Endothelial cell of umbilical vein (primary cell): ENCODE measurements at regions not wholly inside any gene's neighbourhood (a gene's known extent, or its start where the extent isn't known, plus 50 kb on each side); places are given as distances from the start of the nearest gene placed in this dataset.
"Not testable (repeated sequence)": the region's sequence is repeated elsewhere in the genome, so short reads cannot be mapped to it uniquely, and the experiment has no call there.

Source experiments
- BruUV-seq: library from RNA; stranded (reverse); fragments of 400-500 nt; replicated peaks from 2 replicates; lab custom pipeline; 2021; lab: Mats Ljungman, UMichigan
- CTCF ChIA-PET: fragments of 300-600, 350-600 bp; sonication (Branson Sonifier 250); formaldehyde crosslinking; loops from one replicate; lab custom pipeline; 2021; ENCODE audit warnings: antibody characterized with exemption, inconsistent platforms; lab: Charles Lee
- POLR2A ChIA-PET: fragments of 300-600, 350-600 bp; sonication (Branson Sonifier 250); formaldehyde crosslinking; loops from one replicate; lab custom pipeline; 2021; ENCODE audit warnings: antibody characterized with exemption, inconsistent platforms; lab: Charles Lee
- DNase-seq: peaks from one replicate; pipeline ENCODE4 v3.0.0-alpha.2; 2011; ENCODE audit warnings: low read depth, low spot score
- FAIRE-seq: peaks from 2 replicates; lab custom pipeline; 2011; peaks lifted over from hg19 to GRCh38; lab: Jason Lieb, UNC
- H2AFZ ChIP-seq: 2 replicates; pipeline ENCODE4 v1.6.0; 2012; ENCODE audit warnings: low read depth, low read length, control low read depth, inconsistent platforms
- H3K27ac ChIP-seq: 2 replicates; pipeline ENCODE4 v1.5.1; 2011; ENCODE audit warnings: low read depth, mild to moderate bottlenecking, control low read depth, low read length, moderate library complexity; ENCODE audit not compliant: insufficient read depth
- H3K27me3 ChIP-seq, 2 experiments: 2 replicates each; pipeline versions ENCODE4 v1.6.0 to v1.6.1; 2011; ENCODE audit warnings: low read length in 2 of 2, mixed read lengths in 1 of 2; ENCODE audit not compliant: control insufficient read depth in 2 of 2, insufficient read depth in 2 of 2
- H3K36me3 ChIP-seq, 2 experiments: 2 replicates in 1 of 2; 3 replicates in 1 of 2; pipeline ENCODE4 v1.5.1; 2011; ENCODE audit warnings: low read length in 2 of 2, mild to moderate bottlenecking in 1 of 2, moderate library complexity in 1 of 2; ENCODE audit not compliant: control insufficient read depth in 2 of 2, insufficient read depth in 2 of 2; ENCODE audit errors: extremely low read depth in 1 of 2
- H3K4me1 ChIP-seq: 3 replicates; pipeline ENCODE4 v1.5.1; 2011; ENCODE audit warnings: mild to moderate bottlenecking, low read length; ENCODE audit not compliant: control insufficient read depth, insufficient read depth; ENCODE audit errors: extremely low read depth
- H3K4me2 ChIP-seq: 2 replicates; pipeline ENCODE4 v1.6.1; 2011; ENCODE audit warnings: low read length, control low read depth, mixed read lengths; ENCODE audit not compliant: insufficient read depth
- H3K4me3 ChIP-seq, 3 experiments: fragments of 200-600 bp in 1 of 3; sonication (generic), shearing (Covaris generic) in 1 of 3; replicated peaks in 1 of 3; 2 replicates each; pipeline ENCODE4 v1.5.1; 2011 to 2016; ENCODE audit warnings: control low read depth in 3 of 3, low read length in 3 of 3, mild to moderate bottlenecking in 2 of 3, inconsistent platforms in 1 of 3, low read depth in 1 of 3, moderate library complexity in 1 of 3; ENCODE audit not compliant: insufficient read depth in 1 of 3
- H3K79me2 ChIP-seq: 2 replicates; pipeline ENCODE4 v1.6.0; 2012; ENCODE audit warnings: low read length, inconsistent platforms; ENCODE audit not compliant: control insufficient read depth, insufficient read depth
- H3K9ac ChIP-seq: replicated peaks from 2 replicates; pipeline ENCODE3; 2011; ENCODE audit warnings: low read length, control low read depth; ENCODE audit not compliant: insufficient read depth; ENCODE audit errors: extremely low read depth
- H3K9me1 ChIP-seq: replicated peaks from 3 replicates; pipeline ENCODE4 v1.6.0; 2011; ENCODE audit warnings: mild to moderate bottlenecking, low read length; ENCODE audit not compliant: control insufficient read depth, insufficient read depth; ENCODE audit errors: extremely low read depth
- H3K9me3 ChIP-seq: replicated peaks from 2 replicates; pipeline ENCODE4 v1.5.1; 2012; ENCODE audit warnings: low read length, inconsistent platforms; ENCODE audit not compliant: control insufficient read depth, insufficient read depth
- H4K20me1 ChIP-seq: replicated peaks from 2 replicates; pipeline ENCODE3; 2011; ENCODE audit warnings: mild to moderate bottlenecking, low read length; ENCODE audit not compliant: control insufficient read depth, insufficient read depth; ENCODE audit errors: extremely low read depth
- EZH2 ChIP-seq: IDR thresholded peaks from 2 replicates; pipeline ENCODE4 v1.6.1; 2012; ENCODE audit warnings: borderline replicate concordance, low read depth, mild to moderate bottlenecking, moderate library complexity, low read length, inconsistent platforms; ENCODE audit not compliant: severe bottlenecking
- FOS ChIP-seq: IDR thresholded peaks from 2 replicates; pipeline ENCODE4 v1.6.1; 2011; ENCODE audit warnings: mild to moderate bottlenecking, low read length, moderate library complexity, borderline replicate concordance; ENCODE audit not compliant: insufficient read depth
- JUN ChIP-seq: IDR thresholded peaks from 2 replicates; pipeline ENCODE4 v1.6.1; 2011; ENCODE audit warnings: borderline replicate concordance, low read depth; ENCODE audit not compliant: insufficient read length, insufficient read depth
- POLR2A ChIP-seq: IDR thresholded peaks from 2 replicates; pipeline ENCODE4 v1.6.1; 2012; ENCODE audit warnings: low read depth, mild to moderate bottlenecking, control low read depth, low read length
- POLR2AphosphoS5 ChIP-seq: IDR thresholded peaks from 2 replicates; pipeline ENCODE4 v1.6.1; 2012; ENCODE audit warnings: low read depth, mild to moderate bottlenecking, control low read depth, low read length, moderate library complexity; ENCODE audit not compliant: insufficient read depth
- dilution Hi-C: fragments of 300-500 bp; cut with MboI; formaldehyde crosslinking; loops from one replicate; pipeline ENCODE4 v1.15.0; 2019; ENCODE audit warnings: low sequenced_read_pairs; ENCODE audit not compliant: extremely low pct_ligation_motif_present
- intact Hi-C: fragments of 100-400 bp; cut with micrococcal nuclease; formaldehyde crosslinking; loops from one replicate; pipeline ENCODE4 v1.10.0; 2022
- TF ChIP-seq, protein P1 (sequence below): IDR thresholded peaks from 2 replicates; pipeline ENCODE4 v1.6.1; 2011; ENCODE audit not compliant: insufficient read depth, insufficient read length

DNA sequence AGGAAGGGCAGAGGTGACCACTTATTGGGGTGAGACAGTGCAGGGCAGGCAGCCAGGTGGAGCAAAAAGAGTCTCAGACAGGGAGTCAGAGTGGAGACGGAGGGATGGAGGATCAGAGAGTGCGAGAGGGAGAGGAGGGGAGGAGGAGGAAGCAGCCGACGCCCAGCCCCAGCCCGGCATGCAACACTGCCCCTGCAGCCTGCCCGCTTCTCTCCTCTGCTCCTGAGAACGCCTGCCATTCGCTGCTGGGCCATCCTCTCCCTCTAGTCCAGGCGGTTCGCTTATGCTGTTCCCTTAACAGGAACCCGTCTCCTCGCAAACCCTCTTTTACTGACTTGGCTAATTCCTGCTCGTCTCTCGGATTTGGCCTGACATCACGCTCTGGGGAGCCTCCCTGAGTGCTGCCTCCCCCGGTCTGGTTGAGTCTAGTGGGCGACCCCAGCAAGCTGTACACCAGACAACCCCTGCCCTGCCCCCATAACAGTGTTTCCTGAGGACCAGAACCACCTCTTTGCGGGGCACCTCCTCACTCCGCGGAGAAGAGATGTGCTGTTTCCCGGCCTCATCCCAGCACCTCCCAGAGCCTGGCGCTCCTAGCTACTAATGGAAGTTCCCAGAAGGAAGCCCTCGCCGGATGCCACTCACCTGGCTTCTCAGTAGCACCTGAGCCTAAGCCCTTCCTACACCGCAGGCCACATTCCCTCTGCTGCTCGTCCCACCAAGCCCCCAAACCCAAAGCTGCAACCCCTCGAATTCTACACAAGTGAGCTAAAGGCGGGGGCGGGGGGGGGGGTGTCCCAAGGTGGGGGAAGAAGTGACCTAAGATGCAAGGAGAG lies 61.2 kb upstream of the CCL1 start:
- H3K9ac ChIP-seq: no peak overlapping the region
- H3K27me3 ChIP-seq: peaks cover 31 to 41% of the 10 kb centered on the region in 2 experiments
- ChIA-PET POLR2A (no interaction called here), CTCF (no interaction called here)
- no peak overlapping the region for H3K4me2 ChIP-seq
- DNase-seq (no peak), FAIRE-seq (no peak)
- dilution Hi-C loops: no loop called here
- H3K9me3 ChIP-seq: no peaks in the 10 kb centered on the region
- no peaks in the 10 kb centered on the region for H4K20me1 ChIP-seq
- H3K9me1 ChIP-seq: no peaks in the 10 kb centered on the region
- no peak overlapping the region for H3K27ac ChIP-seq
- H3K79me2 ChIP-seq: no peaks in the 10 kb centered on the region
- no peaks in the 10 kb centered on the region for H3K4me1 ChIP-seq
- no TSS peak for BruUV-seq
- no peak overlapping the region for H3K4me3 ChIP-seq
- TF ChIP-seq EZH2 (peak; percentile 58), POLR2AphosphoS5 (no peak), JUN (no peak), FOS (no peak), POLR2A (no peak)
- TF ChIP-seq, protein P1, sequence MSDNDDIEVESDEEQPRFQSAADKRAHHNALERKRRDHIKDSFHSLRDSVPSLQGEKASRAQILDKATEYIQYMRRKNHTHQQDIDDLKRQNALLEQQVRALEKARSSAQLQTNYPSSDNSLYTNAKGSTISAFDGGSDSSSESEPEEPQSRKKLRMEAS: no peak
- intact Hi-C loops: no loop called here
- H3K36me3 ChIP-seq: no peaks in the 10 kb centered on the region
- peak overlapping the region; percentile 35 for H2AFZ ChIP-seq

DNA sequence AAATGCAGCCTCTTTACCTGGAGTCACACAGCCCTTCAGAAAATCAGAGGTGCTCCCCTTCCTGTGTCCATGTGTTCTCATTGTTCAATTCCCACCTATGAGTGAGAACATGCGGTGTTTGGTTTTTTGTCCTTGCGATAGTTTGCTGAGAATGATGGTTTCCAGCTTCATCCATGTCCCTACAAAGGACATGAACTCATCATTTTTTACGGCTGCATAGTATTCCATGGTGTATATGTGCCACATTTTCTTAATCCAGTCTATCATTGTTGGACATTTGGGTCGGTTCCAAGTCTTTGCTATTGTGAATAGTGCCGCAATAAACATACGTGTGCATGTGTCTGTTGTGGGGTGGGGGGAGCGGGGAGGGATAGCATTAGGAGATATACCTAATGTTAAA lies 60.3 kb upstream of the CCL1 start:
- H2AFZ ChIP-seq, H4K20me1 ChIP-seq, H3K4me3 ChIP-seq, H3K36me3 ChIP-seq, FAIRE-seq, H3K9me3 ChIP-seq, H3K79me2 ChIP-seq, dilution Hi-C loops, H3K9ac ChIP-seq, BruUV-seq, H3K9me1 ChIP-seq, POLR2A ChIA-PET, H3K27ac ChIP-seq, H3K4me2 ChIP-seq, intact Hi-C loops, DNase-seq, H3K4me1 ChIP-seq: not testable (repeated sequence)
- peaks cover 31 to 41% of the 10 kb centered on the region in 2 experiments for H3K27me3 ChIP-seq
- CTCF ChIA-PET: interaction anchor here (2.0 kb wide), 1 partner anchor 215 kb away, joined by 9 read pairs; no protein-coding TSS in a partner anchor
